ENCODE measurements at regions not wholly inside any gene's neighbourhood (a gene's known extent, or its start where the extent isn't known, plus 50 kb on each side); places are given as distances from the start of the nearest gene placed in this dataset.

DNA sequence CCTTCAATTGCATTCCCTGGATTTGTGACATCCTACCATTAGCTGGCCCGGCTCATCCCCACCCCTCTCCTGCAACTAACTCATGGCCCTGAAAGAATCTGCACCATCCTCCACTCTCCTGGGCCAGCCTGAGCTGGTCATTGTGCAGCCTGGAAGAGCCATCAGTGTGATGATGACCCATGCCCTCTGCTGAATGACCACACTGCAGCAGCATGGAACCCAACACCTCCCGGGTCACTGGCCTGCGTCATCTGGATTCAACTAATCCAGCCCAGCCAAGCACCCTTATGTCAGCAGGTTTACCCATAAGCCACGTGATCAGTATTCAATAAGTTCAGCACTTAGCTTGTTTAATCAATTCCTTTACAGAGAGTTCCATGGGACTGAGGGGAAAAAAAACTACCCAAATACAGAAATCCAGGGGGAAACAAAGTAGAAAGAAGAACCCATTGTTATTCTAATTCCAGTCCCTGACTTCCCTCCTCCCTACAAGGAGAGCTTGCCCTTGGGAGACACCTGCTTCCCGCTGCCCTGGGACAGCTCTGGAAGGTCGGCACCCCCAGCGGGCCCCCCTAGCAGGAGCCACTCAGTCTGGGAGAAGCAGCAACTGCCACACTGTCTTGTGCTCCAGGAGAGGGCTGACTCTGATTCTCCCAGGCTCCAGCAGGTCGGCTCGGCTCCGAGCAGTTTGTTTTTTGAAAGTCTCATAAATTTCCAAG is 309.1 kb upstream of the TLE3 start:
- TF ChIP-seq POLR2A (IDR thresholded peaks at IDR 0.05) (no peak), CTCF (IDR thresholded peaks at IDR 0.05) (no peak)
